GM21619 (cell line): ENCODE measurements at regions not wholly inside any gene's neighbourhood (a gene's known extent, or its start where the extent isn't known, plus 50 kb on each side); places are given as distances from the start of the nearest gene placed in this dataset.

Source experiments
- ATAC-seq: cut with Tn5 transposase; IDR thresholded peaks from one replicate; pipeline ENCODE4 v1.9.1; 2021; ENCODE audit not compliant: unreplicated experiment

GRCh38 chr2:9086465-9086864 is 83.0 kb upstream of the MBOAT2 start:
- ATAC-seq = no peak

DNA sequence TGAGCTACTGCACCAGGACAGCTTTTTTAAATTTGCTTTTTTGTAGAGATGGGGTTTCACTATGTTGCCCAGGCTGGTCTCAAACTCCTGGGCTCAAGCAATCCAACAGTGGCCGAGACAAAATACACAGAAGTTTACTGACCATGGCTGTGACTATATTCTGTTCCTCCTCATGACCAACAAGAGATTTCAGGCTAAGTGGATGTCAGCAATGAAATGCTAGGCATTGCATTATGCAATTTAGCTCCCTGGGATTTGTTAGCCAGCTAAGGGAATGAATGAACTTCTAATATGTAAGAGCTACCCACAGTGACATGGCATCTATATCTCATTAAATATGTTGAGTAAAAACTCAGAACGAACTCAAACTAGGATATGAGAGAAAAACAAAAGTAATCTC is 81.9 kb upstream of the MBOAT2 start:
- ATAC-seq = no peak

- no peak for ATAC-seq
These were observed 79.8 kb upstream of the MBOAT2 start for GRCh38 chr2:9083287-9083686.

DNA sequence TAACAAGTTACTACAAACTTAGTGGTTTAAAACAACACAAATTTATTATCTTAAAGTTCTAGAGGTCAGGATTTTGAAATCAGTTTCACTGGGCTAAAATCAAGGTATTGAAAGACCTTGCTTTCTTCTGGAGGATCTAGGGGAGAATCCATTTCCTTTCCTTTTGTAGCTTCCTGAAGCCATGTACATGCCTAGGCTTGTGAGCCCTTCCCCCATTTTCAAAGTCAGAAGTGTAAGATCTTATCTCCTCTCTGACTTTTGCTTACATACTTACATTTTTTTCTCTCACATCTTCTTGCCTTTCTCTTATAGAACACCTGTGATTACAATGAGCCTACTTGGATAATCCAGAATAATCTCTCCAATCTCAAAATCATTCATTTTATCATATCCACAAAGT is 78.7 kb upstream of the MBOAT2 start:
- no peak for ATAC-seq

DNA sequence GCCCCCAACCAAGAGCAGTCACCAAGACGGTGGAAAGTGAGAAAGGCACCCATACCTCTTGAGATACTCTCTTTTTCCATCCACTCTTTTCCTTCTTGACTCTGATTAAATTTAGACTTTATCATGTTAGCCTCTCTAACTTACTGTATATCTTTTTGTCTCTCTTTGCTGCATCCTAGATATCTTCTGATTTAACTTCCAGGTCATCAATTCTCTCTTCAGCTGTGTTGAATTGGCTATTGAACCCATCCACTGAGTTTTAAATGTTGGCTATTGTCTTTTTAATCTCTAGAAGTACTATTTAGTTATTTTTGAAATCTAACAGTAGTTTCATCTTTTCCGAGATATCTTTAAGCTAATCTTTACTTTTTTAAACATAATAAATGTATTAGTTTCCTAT is 78.3 kb upstream of the MBOAT2 start:
- ATAC-seq = no peak

DNA sequence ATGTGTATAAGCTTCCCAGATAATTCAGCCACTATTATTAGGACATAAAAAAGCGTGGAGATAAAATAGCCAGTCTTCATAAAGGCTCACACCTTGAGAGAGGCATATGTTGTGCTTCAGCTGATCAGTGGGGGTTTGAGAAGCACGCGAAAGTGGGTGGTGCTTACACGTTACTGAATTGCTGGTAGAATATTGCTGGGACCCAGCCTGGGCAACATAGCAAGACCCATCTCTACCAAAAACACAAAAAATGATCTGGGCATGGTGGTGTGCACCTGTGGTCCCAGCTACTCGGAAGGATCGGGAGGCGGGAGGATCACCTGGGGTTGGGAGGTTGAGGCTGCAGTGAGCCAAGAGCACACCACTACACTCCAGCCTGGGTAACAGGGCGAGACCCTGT is 74.9 kb upstream of the MBOAT2 start:
- no peak for ATAC-seq

- no peak for ATAC-seq
These were observed 74.2 kb upstream of the MBOAT2 start for GRCh38 chr2:9077691-9078090.

- ATAC-seq = no peak
These were observed 73.3 kb upstream of the MBOAT2 start for GRCh38 chr2:9076755-9077154.

GRCh38 chr2:9076210-9076609 is 72.7 kb upstream of the MBOAT2 start:
- no peak for ATAC-seq

DNA sequence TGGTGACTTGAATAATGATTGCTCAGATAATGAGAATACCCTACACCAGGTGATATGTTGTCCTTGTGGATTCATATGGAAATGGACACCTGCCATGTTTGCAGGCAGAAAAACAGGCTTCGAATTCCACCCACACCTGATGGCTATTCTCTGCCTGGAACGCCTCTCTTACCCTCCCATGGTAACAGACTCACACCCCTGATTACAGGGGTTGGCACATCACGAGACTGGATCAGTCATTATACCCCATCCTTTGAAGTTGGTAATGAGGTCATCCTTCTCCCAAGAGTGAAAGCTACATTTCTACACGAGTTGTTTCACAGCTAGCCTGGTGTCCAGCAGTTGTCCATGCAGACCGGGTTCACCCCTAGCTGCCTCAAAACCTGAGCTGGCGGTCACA is 71.4 kb upstream of the MBOAT2 start:
- no peak for ATAC-seq

GRCh38 chr2:9071584-9072124 is 68.2 kb upstream of the MBOAT2 start:
- no peak for ATAC-seq

GRCh38 chr2:9071032-9071431 is 67.5 kb upstream of the MBOAT2 start:
- ATAC-seq = no peak

DNA sequence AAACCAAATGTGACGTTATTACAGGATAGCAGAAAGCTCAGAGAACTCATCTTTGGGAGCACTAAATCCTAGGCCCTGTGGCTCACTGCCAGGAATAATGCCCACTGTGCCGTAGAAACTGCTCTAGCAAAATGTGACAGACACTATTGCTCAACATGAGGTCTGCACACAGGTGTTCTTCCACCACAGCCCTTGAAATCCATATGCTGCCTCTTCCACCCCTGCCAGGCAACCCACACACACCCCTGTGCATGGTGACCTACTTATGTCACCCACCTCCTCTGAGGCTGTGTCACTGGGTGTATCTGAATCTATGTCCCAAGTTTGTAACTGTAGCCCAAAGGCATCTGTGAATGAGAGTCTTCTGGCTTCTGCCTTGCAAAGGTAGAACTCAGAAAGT is 66.1 kb upstream of the MBOAT2 start:
- ATAC-seq = no peak

- ATAC-seq = no peak
These were observed 62.4 kb upstream of the MBOAT2 start for GRCh38 chr2:9065901-9066300.

DNA sequence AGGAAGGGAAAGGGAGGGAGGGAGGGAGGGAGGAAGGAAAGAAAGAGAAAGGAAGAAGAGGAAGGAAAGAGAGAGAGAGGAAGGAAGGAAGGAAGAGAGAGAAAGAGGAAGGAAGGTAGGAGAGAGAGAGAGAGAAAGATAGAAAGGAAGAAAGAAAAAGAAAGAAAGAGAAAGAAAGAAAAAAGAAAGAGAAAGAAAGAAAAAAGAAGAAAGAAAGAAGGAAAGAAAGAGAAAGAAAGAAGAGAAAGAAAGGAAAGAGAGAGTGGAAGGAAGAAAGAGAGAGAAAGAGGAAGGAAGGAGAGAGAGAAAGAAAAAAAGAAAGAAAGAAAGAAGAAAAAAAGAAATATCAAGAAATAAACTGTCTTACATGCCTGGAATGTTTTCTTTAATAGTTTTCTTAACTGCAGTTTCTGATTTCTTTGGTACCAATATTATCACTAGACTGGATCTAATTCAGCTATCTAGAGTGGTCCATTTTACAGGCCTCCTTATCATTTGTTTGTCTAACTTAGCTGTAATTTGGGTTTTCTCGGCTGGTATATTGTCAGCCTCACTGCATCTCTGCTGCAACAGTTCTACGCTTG is 59.6 kb upstream of the MBOAT2 start:
- no peak for ATAC-seq

GRCh38 chr2:9060819-9061218 is 57.3 kb upstream of the MBOAT2 start:
- no peak for ATAC-seq

- ATAC-seq = no peak
These were observed 54.7 kb upstream of the MBOAT2 start for GRCh38 chr2:9057939-9058761.

DNA sequence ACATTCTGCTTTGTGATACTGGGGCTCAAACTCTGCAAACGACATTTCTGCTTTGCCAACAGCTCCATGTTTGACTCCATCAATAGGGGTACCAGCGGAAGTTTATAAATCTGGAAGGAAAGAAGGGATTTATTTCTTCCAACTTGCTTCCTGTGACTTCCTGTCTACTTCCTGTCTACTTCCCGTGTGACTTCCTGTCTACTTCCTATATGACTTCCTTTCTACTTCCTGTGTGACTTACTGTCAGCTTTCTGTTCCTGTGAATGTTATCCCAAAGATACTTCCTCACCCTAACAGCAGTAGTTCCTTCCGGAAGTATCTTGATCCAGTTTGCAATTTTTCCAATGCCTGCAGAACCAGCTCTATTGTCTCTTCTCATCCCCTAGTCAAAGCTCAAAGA is 52.0 kb upstream of the MBOAT2 start:
- no peak for ATAC-seq

DNA sequence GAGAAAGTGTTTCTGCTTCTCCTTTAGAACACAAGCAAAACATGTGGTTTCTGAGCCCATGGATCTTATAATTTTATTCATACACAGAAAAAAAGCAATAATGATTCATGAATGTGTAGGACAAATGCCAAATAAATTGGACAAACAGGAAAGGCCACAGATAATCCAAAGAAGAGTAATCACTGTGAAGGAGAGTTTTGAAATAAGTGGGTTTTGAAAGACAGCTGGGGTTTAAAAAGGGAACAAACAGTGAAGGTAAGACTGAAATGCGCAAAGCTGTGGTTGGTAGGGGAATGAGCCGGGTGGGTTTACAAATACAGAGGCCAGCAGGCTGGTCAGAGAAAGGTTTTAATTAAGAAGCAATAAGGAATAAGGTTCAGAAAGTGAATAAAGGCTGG is 50.0 kb upstream of the MBOAT2 start:
- no peak for ATAC-seq
